SK-N-SH treated with all-trans-retinoic acid at 6 μM for 48 hours (cell line): ENCODE measurements at regions not wholly inside any gene's neighbourhood (a gene's known extent, or its start where the extent isn't known, plus 50 kb on each side); places are given as distances from the start of the nearest gene placed in this dataset.
A peak's percentile ranks its signal among the peaks of the same experiment; 100 is the strongest.
"Not testable (repeated sequence)": the region's sequence is repeated elsewhere in the genome, so short reads cannot be mapped to it uniquely, and the experiment has no call there.

Experiments used
- ATAC-seq: fragments of 200-7000 bp; cut with Tn5 transposase; 3 replicates; pipeline ENCODE4 v1.9.1; 2020; ENCODE audit warnings: mild to moderate bottlenecking, moderate library complexity
- ARNTL ChIP-seq: fragments of 450-650 bp; formaldehyde crosslinking; IDR thresholded peaks from 2 replicates; pipeline ENCODE4 v1.5.0; 2020; ENCODE audit warnings: low read depth, mild to moderate bottlenecking, moderate library complexity, borderline replicate concordance
- BACH2 ChIP-seq: fragments of 250-450 bp; sonication (Bioruptor Pico); IDR thresholded peaks from 2 replicates; pipeline ENCODE4 v1.9.0; 2021; ENCODE audit warnings: mild to moderate bottlenecking, borderline replicate concordance
- CSDC2 ChIP-seq: fragments of 250-450 bp; sonication (Bioruptor Pico); IDR thresholded peaks from 2 replicates; pipeline ENCODE4 v1.5.0; 2020; ENCODE audit warnings: mild to moderate bottlenecking, moderate library complexity
- ESRRG ChIP-seq: fragments of 250-450 bp; sonication (Bioruptor Pico); IDR thresholded peaks from 2 replicates; pipeline ENCODE4 v1.6.1; 2021; ENCODE audit warnings: mild to moderate bottlenecking
- OSR1 ChIP-seq: fragments of 250-450 bp; sonication (Bioruptor Pico); IDR thresholded peaks from 2 replicates; pipeline ENCODE4 v1.8.0; 2022; ENCODE audit warnings: moderate library complexity, mild to moderate bottlenecking, inconsistent platforms
- PATZ1 ChIP-seq: fragments of 250-450 bp; sonication (Bioruptor Pico); IDR thresholded peaks from 2 replicates; pipeline ENCODE4 v1.8.0; 2020; ENCODE audit warnings: mild to moderate bottlenecking, moderate library complexity, borderline replicate concordance
- POU6F1 ChIP-seq: fragments of 250-450 bp; sonication (Bioruptor Pico); IDR thresholded peaks from 2 replicates; pipeline ENCODE4 v1.8.0; 2021; ENCODE audit warnings: low read depth, mild to moderate bottlenecking, moderate library complexity, borderline replicate concordance
- PPARA ChIP-seq: fragments of 250-450 bp; sonication (Bioruptor Pico); IDR thresholded peaks from 2 replicates; pipeline ENCODE4 v1.5.0; 2020; ENCODE audit warnings: mild to moderate bottlenecking, borderline replicate concordance
- SNAI2 ChIP-seq: fragments of 250-450 bp; sonication (Bioruptor Pico); IDR thresholded peaks from 2 replicates; pipeline ENCODE4 v1.5.0; 2020; ENCODE audit warnings: mild to moderate bottlenecking, moderate library complexity
- TCF4 ChIP-seq: fragments of 250-450 bp; sonication (Bioruptor Pico); IDR thresholded peaks from 2 replicates; pipeline ENCODE4 v1.8.0; 2021; ENCODE audit warnings: mild to moderate bottlenecking, moderate library complexity, borderline replicate concordance
- TOX ChIP-seq: fragments of 250-450 bp; sonication (Bioruptor Pico); IDR thresholded peaks from 2 replicates; pipeline ENCODE4 v1.8.0; 2021; ENCODE audit warnings: mild to moderate bottlenecking, moderate library complexity, borderline replicate concordance
- ZC3H10 ChIP-seq: fragments of 250-450 bp; sonication (Bioruptor Pico); IDR thresholded peaks from 2 replicates; pipeline ENCODE4 v1.5.1; 2021; ENCODE audit warnings: mild to moderate bottlenecking, moderate library complexity
- ZFP30 ChIP-seq: fragments of 450-650 bp; formaldehyde crosslinking; IDR thresholded peaks from 2 replicates; pipeline ENCODE4 v1.5.0; 2022; ENCODE audit warnings: mild to moderate bottlenecking, moderate library complexity
- ZNF70 ChIP-seq: fragments of 450-650 bp; formaldehyde crosslinking; IDR thresholded peaks from 2 replicates; pipeline ENCODE4 v1.5.0; 2020; ENCODE audit warnings: mild to moderate bottlenecking, moderate library complexity
- ZNF8 ChIP-seq: fragments of 450-650 bp; formaldehyde crosslinking; IDR thresholded peaks from 2 replicates; pipeline ENCODE4 v1.5.0; 2020; ENCODE audit warnings: mild to moderate bottlenecking, moderate library complexity
- TF ChIP-seq, protein P1 (sequence below): fragments of 250-450 bp; sonication (Bioruptor Pico); IDR thresholded peaks from 2 replicates; pipeline ENCODE4 v1.5.1; 2020; ENCODE audit warnings: low read depth, mild to moderate bottlenecking, moderate library complexity
- TF ChIP-seq, protein P2 (sequence below): fragments of 250-450 bp; sonication (Bioruptor Pico); IDR thresholded peaks from 2 replicates; pipeline ENCODE4 v1.5.0; 2020; ENCODE audit warnings: mild to moderate bottlenecking, moderate library complexity
- TF ChIP-seq, protein P3 (sequence below): fragments of 250-450 bp; sonication (Bioruptor Pico); IDR thresholded peaks from 2 replicates; pipeline ENCODE4 v1.5.1; 2021; ENCODE audit warnings: mild to moderate bottlenecking, moderate library complexity

DNA sequence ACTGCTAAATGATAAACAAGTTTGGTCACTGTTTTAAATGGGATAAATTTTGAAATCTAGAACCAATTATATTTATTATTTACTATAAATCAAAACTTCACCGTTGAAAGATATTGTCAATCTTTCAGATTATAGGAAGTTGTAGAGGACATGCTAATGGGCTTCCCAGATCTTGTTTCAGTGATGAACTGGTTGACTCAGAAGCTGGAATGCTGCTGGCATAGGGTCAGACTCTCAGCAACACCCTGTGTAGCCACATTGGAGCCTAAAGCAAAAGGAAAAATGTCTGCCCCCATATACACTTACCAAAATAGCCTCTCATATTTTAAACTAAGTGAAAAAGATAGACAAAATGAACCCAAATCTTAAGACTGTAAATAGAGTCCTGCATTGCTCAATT lies 916.9 kb upstream of the SOX9 start:
- peak; percentile 71 for ATAC-seq
- TF ChIP-seq ZC3H10 (CRISPR knock-in tag) (peak; percentile 14; the same call in 1 of the 2 replicates), BACH2 (CRISPR knock-in tag) (no peak)

- ATAC-seq, result not testable (repeated sequence)
These were observed 914.9 kb upstream of the SOX9 start for GRCh38 chr17:71205951-71206350.

DNA sequence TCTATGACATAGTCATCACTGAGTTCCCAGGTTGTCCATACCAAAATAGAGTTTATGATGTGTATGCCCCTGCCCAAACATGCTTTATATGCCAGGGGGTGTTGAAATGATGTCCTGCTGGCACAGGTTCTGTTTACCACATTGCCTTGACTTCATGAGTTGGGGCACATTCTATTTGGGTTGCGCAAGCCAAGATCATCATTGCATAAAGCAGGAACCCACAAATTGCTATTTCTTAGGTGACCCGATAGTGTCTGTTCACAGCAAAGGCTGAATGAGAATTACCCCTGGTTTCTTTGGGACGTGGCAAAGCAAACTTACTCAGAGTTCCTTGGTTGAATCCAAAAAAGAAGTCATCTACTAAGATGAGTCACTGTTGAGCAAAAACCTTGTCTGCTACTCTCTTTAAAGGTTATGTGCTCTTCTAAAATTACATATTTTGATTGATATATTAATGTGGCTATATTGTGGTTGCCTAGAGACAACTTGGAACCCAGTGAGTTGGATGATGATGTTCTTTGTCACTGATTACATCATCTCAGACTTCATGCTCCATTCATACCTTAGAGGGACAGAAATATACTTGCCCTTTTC lies 912.6 kb upstream of the SOX9 start:
- ATAC-seq, result peak; percentile 84
- TF ChIP-seq TOX (CRISPR knock-in tag) (no peak; the same call in 1 of the 2 replicates), ESRRG (CRISPR knock-in tag) (no peak), PPARA (CRISPR knock-in tag) (no peak), CSDC2 (no peak), PATZ1 (CRISPR knock-in tag) (no peak), OSR1 (no peak), ARNTL (CRISPR knock-in tag) (no peak)
- TF ChIP-seq, protein P1, sequence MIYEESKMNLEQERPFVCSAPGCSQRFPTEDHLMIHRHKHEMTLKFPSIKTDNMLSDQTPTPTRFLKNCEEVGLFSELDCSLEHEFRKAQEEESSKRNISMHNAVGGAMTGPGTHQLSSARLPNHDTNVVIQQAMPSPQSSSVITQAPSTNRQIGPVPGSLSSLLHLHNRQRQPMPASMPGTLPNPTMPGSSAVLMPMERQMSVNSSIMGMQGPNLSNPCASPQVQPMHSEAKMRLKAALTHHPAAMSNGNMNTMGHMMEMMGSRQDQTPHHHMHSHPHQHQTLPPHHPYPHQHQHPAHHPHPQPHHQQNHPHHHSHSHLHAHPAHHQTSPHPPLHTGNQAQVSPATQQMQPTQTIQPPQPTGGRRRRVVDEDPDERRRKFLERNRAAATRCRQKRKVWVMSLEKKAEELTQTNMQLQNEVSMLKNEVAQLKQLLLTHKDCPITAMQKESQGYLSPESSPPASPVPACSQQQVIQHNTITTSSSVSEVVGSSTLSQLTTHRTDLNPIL (CRISPR knock-in tag), result no peak
- TF ChIP-seq, all 23 proteins: peak for 0

GRCh38 chr17:71213936-71214335 lies 906.9 kb upstream of the SOX9 start:
- ATAC-seq, result no peak
- no peak for TF ChIP-seq ARNTL (CRISPR knock-in tag)
- TF ChIP-seq, protein P2, sequence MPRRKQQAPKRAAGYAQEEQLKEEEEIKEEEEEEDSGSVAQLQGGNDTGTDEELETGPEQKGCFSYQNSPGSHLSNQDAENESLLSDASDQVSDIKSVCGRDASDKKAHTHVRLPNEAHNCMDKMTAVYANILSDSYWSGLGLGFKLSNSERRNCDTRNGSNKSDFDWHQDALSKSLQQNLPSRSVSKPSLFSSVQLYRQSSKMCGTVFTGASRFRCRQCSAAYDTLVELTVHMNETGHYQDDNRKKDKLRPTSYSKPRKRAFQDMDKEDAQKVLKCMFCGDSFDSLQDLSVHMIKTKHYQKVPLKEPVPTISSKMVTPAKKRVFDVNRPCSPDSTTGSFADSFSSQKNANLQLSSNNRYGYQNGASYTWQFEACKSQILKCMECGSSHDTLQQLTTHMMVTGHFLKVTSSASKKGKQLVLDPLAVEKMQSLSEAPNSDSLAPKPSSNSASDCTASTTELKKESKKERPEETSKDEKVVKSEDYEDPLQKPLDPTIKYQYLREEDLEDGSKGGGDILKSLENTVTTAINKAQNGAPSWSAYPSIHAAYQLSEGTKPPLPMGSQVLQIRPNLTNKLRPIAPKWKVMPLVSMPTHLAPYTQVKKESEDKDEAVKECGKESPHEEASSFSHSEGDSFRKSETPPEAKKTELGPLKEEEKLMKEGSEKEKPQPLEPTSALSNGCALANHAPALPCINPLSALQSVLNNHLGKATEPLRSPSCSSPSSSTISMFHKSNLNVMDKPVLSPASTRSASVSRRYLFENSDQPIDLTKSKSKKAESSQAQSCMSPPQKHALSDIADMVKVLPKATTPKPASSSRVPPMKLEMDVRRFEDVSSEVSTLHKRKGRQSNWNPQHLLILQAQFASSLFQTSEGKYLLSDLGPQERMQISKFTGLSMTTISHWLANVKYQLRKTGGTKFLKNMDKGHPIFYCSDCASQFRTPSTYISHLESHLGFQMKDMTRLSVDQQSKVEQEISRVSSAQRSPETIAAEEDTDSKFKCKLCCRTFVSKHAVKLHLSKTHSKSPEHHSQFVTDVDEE (CRISPR knock-in tag), result no peak
- TF ChIP-seq ZNF8, result no peak
- TF ChIP-seq PPARA (CRISPR knock-in tag), result no peak
- TF ChIP-seq ZNF70 (CRISPR knock-in tag), result no peak
- TF ChIP-seq ESRRG (CRISPR knock-in tag), result no peak
- TF ChIP-seq OSR1, result no peak
- no peak for TF ChIP-seq TCF4 (CRISPR knock-in tag)
- TF ChIP-seq SNAI2 (CRISPR knock-in tag), result no peak
- TF ChIP-seq ZFP30 (CRISPR knock-in tag), result no peak
- no peak for TF ChIP-seq PATZ1 (CRISPR knock-in tag)
- no peak for TF ChIP-seq POU6F1 (CRISPR knock-in tag)
- TF ChIP-seq, protein P3, sequence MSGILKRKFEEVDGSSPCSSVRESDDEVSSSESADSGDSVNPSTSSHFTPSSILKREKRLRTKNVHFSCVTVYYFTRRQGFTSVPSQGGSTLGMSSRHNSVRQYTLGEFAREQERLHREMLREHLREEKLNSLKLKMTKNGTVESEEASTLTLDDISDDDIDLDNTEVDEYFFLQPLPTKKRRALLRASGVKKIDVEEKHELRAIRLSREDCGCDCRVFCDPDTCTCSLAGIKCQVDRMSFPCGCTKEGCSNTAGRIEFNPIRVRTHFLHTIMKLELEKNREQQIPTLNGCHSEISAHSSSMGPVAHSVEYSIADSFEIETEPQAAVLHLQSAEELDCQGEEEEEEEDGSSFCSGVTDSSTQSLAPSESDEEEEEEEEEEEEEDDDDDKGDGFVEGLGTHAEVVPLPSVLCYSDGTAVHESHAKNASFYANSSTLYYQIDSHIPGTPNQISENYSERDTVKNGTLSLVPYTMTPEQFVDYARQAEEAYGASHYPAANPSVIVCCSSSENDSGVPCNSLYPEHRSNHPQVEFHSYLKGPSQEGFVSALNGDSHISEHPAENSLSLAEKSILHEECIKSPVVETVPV, result no peak
- TF ChIP-seq, protein P1 (CRISPR knock-in tag), result no peak
